ENCODE measurements at regions not wholly inside any gene's neighbourhood (a gene's known extent, or its start where the extent isn't known, plus 50 kb on each side); places are given as distances from the start of the nearest gene placed in this dataset.
"Not testable (repeated sequence)": the region's sequence is repeated elsewhere in the genome, so short reads cannot be mapped to it uniquely, and the experiment has no call there.

DNA sequence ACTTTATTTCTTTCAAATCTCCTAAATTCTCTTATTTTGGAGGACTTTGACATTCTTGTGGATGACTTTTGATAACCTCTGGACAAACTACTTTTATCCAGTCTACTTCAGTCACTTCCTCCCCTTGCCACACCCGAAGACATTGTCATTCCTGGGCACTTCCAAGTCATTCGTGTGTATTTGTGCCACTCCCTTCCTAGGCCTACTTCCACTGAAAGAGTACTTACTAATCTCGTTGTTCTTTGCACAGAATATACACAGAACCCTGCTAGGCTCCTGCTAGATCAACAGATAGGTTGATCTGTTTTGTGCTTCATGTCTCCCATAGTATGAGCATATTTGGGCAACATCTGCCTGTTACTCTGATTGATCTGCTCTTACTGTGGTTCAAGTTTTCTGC is 355.4 kb downstream of the HGF start:
- Histone ChIP-seq H3K27ac (ENCODE audit: low read depth) (no peak overlapping the region), H3K4me3 (ENCODE audit: low read depth, low read length) (no peak overlapping the region), H3K36me3 (ENCODE audit: insufficient read depth) (no peaks in the 10 kb centered on the region), H3K4me1 (ENCODE audit: insufficient read depth) (no peaks in the 10 kb centered on the region)
- 76% methylated on average over 3 of the region's 3 CpGs for WGBS
- no peak for DNase-seq (ENCODE audit: extremely low spot score)

- 76% methylated on average over 6 of the region's 6 CpGs for WGBS
- no peak for DNase-seq (ENCODE audit: extremely low spot score)
Measured at GRCh38 chr7:81410471-81411117, 359.3 kb downstream of the HGF start.

DNA sequence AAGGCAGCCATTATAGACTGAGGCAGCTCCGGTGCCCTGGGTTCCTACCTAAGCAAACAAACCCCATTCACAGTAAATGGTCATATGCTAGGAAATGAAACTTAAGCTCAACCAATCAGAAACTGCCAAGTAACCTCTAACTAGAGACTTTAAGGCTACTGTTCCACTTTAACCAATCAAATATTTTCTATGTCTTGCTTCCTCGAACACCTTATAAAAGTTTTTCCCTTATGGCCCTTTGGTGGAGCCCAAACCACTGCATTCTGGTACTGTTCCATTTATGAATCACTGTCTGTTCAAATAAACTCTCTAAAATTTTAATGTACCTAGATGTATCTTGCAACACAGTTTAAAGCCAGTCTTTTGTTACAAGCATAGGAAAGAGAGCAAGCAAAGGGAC is 361.1 kb downstream of the HGF start:
- H3K36me3 ChIP-seq (ENCODE audit: insufficient read depth): no peaks in the 10 kb centered on the region
- H3K4me3 ChIP-seq (ENCODE audit: low read depth, low read length): no peak overlapping the region
- no peak for DNase-seq (ENCODE audit: extremely low spot score)
- WGBS: 92% methylated on average over 2 of the region's 2 CpGs
- no peaks in the 10 kb centered on the region for H3K4me1 ChIP-seq (ENCODE audit: insufficient read depth)
- H3K27ac ChIP-seq (ENCODE audit: low read depth): no peak overlapping the region

More at GRCh38 chr7:81410471-81411117, 359.3 kb downstream of the HGF start:
- Histone ChIP-seq H3K36me3 (ENCODE audit: insufficient read depth) (no peaks in the 10 kb centered on the region), H3K4me1 (ENCODE audit: insufficient read depth) (no peaks in the 10 kb centered on the region), H3K4me3 (ENCODE audit: low read depth, low read length) (no peak overlapping the region), H3K27ac (ENCODE audit: low read depth) (no peak overlapping the region)

DNA sequence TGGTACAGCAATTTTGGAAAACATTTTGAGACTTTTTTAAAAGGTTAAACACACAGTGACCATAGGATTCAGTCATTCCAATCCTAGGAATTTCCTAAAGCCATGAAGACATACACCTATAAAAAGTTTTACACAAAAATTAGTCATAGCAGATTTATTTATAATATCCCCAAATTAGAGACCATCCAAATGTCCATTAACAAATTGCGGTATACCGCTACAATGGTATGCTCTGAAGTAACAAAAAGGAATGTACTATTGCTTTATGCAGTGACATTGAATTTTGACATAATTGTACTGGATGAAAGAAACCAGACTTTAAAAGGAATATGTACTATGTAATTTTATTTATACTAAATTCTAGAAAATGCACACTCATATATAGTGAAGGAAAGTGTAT is 362.8 kb downstream of the HGF start:
- H3K27ac ChIP-seq (ENCODE audit: low read depth): no peak overlapping the region
- no peaks in the 10 kb centered on the region for H3K36me3 ChIP-seq (ENCODE audit: insufficient read depth)
- DNase-seq (ENCODE audit: extremely low spot score): no peak
- H3K4me1 ChIP-seq (ENCODE audit: insufficient read depth): no peaks in the 10 kb centered on the region
- 96% methylated on average over 2 of the region's 2 CpGs for WGBS
- H3K4me3 ChIP-seq (ENCODE audit: low read depth, low read length): no peak overlapping the region

- WGBS: 77% methylated on average over 2 of the region's 2 CpGs
- H3K4me3 ChIP-seq (ENCODE audit: low read depth, low read length): no peak overlapping the region
- no peak for DNase-seq (ENCODE audit: extremely low spot score)
- H3K36me3 ChIP-seq (ENCODE audit: insufficient read depth): no peaks in the 10 kb centered on the region
- no peak overlapping the region for H3K27ac ChIP-seq (ENCODE audit: low read depth)
- no peaks in the 10 kb centered on the region for H3K4me1 ChIP-seq (ENCODE audit: insufficient read depth)
Measured at GRCh38 chr7:81404669-81405068, 365.2 kb downstream of the HGF start.

DNA sequence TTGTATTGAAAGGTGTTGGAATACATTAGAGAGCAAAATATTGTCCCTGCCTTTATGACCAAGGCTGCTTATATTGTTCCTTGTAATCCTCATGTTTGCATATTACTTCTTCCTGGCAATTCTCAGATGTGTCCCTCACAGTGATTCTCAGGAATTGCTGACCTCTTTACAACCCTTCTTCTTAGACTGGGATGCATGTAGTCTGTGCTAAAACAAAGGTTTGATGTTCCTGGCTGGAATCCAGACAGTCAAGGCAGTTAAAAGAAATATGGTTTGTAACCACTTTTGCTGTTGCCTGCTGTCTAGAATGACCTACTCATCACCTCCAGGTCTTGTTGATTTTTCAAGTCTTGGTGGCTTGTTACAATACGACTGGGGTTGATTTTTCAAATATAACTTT is 367.6 kb downstream of the HGF start:
- DNase-seq (ENCODE audit: extremely low spot score): no peak
- 55% methylated on average over 1 of the region's 1 CpG for WGBS
- no peaks in the 10 kb centered on the region for H3K36me3 ChIP-seq (ENCODE audit: insufficient read depth)

GRCh38 chr7:81399471-81399870 is 370.4 kb downstream of the HGF start:
- H3K27ac ChIP-seq (ENCODE audit: low read depth): no peak overlapping the region
- H3K4me1 ChIP-seq (ENCODE audit: insufficient read depth): no peaks in the 10 kb centered on the region
- no peaks in the 10 kb centered on the region for H3K36me3 ChIP-seq (ENCODE audit: insufficient read depth)
- no peak overlapping the region for H3K4me3 ChIP-seq (ENCODE audit: low read depth, low read length)
- 28% methylated on average over 3 of the region's 3 CpGs for WGBS
- no peak for DNase-seq (ENCODE audit: extremely low spot score)

More for the DNA sequence above, 367.6 kb downstream of the HGF start:
- no peak overlapping the region for H3K4me3 ChIP-seq (ENCODE audit: low read depth, low read length)
- H3K27ac ChIP-seq (ENCODE audit: low read depth): no peak overlapping the region
- H3K4me1 ChIP-seq (ENCODE audit: insufficient read depth): no peaks in the 10 kb centered on the region

DNA sequence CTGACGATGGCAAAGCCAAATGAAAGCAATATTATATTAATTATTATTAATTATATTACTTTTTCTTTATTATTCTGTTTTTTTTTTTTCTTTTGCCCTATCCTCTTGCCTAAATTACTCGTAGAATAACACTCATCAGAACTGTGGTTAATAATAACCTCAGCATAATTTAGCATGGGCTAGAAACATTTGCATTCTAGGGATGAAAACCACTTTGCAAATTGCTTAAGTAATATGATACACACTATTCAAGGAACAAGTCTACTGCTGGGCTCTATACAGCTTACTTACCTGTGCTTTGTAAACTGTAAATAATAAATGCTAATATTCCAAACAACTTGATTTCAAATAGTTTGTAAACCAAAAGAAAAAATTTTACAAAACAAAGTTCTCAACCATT is 375.8 kb downstream of the HGF start:
- DNase-seq (ENCODE audit: extremely low spot score): no peak
- Histone ChIP-seq H3K4me3 (ENCODE audit: low read depth, low read length) (no peak overlapping the region), H3K4me1 (ENCODE audit: insufficient read depth) (no peaks in the 10 kb centered on the region), H3K36me3 (ENCODE audit: insufficient read depth) (no peaks in the 10 kb centered on the region), H3K27ac (ENCODE audit: low read depth) (no peak overlapping the region)
- WGBS: 95% methylated on average over 2 of the region's 2 CpGs

GRCh38 chr7:81393018-81393417 is 376.8 kb downstream of the HGF start:
- H3K4me3 ChIP-seq (ENCODE audit: low read depth, low read length): no peak overlapping the region
- no peak for DNase-seq (ENCODE audit: extremely low spot score)
- no peaks in the 10 kb centered on the region for H3K36me3 ChIP-seq (ENCODE audit: insufficient read depth)
- 97% methylated on average over 2 of the region's 2 CpGs for WGBS
- no peaks in the 10 kb centered on the region for H3K4me1 ChIP-seq (ENCODE audit: insufficient read depth)
- no peak overlapping the region for H3K27ac ChIP-seq (ENCODE audit: low read depth)

DNA sequence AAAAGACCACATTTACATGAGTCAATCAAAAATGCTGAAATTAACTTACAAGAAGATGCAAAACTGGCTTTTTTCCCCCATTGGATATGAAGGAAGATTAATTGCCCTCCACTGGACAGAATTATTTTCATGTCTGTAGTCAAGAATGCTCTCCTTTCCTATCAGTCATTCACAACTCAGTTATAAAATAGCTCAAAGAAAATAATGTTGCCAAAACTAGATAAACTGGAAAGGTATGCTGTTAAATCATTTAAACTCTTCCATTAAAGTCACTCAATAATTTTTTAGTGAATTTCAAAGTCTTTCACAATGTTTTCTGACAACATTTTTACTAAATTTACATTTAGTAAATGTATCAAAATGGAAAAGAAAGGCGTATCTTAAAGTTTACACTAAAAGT is 384.5 kb downstream of the HGF start:
- Histone ChIP-seq H3K4me3 (ENCODE audit: low read depth, low read length) (no peak overlapping the region), H3K27ac (ENCODE audit: low read depth) (no peak overlapping the region), H3K4me1 (ENCODE audit: insufficient read depth) (no peaks in the 10 kb centered on the region), H3K36me3 (ENCODE audit: insufficient read depth) (no peaks in the 10 kb centered on the region)
- 92% methylated on average over 1 of the region's 1 CpG for WGBS
- DNase-seq (ENCODE audit: extremely low spot score): no peak

GRCh38 chr7:81383846-81384245 is 386.0 kb downstream of the HGF start:
- DNase-seq (ENCODE audit: extremely low spot score): no peak
- Histone ChIP-seq H3K36me3 (ENCODE audit: insufficient read depth) (no peaks in the 10 kb centered on the region), H3K4me1 (ENCODE audit: insufficient read depth) (no peaks in the 10 kb centered on the region), H3K27ac (ENCODE audit: low read depth) (no peak overlapping the region), H3K4me3 (ENCODE audit: low read depth, low read length) (no peak overlapping the region)
- 74% methylated on average over 2 of the region's 2 CpGs for WGBS

DNA sequence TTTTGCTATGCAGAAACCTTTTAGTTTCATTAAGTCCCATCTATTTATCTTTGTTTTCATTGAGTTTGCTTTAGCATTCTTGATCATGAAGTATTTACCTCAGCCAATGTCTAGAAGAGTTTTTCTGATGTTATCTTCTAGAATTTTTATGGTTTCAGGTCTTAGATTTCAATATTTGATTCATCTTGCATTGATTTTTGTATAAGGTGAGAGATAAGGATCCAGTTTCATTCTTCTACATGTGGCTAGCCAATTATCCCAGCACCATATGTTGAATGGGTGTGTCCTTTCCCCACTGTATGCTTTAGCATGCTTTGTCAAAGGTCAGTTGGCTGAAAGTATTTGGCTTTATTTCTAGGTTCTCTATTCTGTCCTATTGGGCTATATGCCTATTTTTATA is 395.2 kb downstream of the HGF start:
- not testable (repeated sequence) for H3K4me3 ChIP-seq (ENCODE audit: low read depth, low read length); H3K36me3 ChIP-seq (ENCODE audit: insufficient read depth); H3K4me1 ChIP-seq (ENCODE audit: insufficient read depth); DNase-seq (ENCODE audit: extremely low spot score); H3K27ac ChIP-seq (ENCODE audit: low read depth)

GRCh38 chr7:81370822-81371221 is 399.0 kb downstream of the HGF start:
- H3K4me3 ChIP-seq (ENCODE audit: low read depth, low read length): no peak overlapping the region
- 64% methylated on average over 1 of the region's 1 CpG for WGBS

DNA sequence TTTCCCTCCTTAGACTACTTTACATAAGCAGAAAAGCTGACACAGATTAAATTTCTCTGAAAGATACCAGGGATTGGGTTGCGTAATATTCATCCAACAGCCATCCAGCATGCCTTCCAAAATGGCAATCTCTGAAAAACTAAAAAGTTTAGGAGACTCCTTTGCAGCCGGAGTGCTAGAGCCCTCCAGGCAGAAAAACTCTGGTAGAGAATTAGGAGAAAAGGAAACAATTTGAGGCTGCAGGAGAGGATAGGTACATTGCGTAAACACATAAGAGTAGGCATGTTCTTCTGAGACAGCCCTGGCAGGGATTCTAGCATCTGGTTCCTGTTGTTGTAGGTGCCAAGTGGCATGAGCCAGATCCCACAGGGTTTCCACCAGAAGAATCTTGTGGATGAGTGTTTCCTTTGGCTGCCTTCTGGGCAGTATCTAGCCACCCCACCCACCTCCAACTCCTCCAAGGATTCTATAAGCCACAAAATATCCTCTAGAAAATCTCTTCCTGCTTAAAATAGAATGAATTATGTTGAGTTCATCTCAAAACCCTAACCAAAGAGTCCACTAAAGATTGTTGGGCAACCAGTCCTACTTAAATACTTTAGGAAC is 402.4 kb downstream of the HGF start:
- Histone ChIP-seq H3K36me3 (ENCODE audit: insufficient read depth) (no peaks in the 10 kb centered on the region), H3K27ac (ENCODE audit: low read depth) (no peak overlapping the region), H3K4me3 (ENCODE audit: low read depth, low read length) (no peak overlapping the region), H3K4me1 (ENCODE audit: insufficient read depth) (no peaks in the 10 kb centered on the region)
- 66% methylated on average over 3 of the region's 3 CpGs for WGBS
- DNase-seq (ENCODE audit: extremely low spot score): no peak

More at GRCh38 chr7:81370822-81371221, 399.0 kb downstream of the HGF start:
- no peaks in the 10 kb centered on the region for H3K36me3 ChIP-seq (ENCODE audit: insufficient read depth)
- DNase-seq (ENCODE audit: extremely low spot score): no peak
- no peak overlapping the region for H3K27ac ChIP-seq (ENCODE audit: low read depth)
- no peaks in the 10 kb centered on the region for H3K4me1 ChIP-seq (ENCODE audit: insufficient read depth)

DNA sequence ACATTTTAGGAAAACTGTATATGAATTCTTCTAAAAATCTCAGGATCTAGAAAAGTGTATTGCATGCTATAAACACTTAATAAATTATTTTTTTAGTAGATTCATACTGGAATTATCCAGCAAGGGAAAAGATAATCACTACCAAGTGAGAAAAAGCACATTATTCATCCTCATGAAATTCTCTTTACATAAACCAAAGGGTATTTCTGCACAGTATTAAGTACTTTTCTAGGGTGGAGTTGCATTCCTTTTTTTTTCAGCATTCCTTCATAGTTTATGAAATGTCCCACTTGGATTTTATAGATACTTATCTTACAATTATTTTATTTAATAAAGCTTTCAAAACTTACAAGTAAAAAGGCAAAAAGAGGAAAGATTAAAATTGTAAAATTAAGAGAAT is 403.3 kb downstream of the HGF start:
- no peaks in the 10 kb centered on the region for H3K36me3 ChIP-seq (ENCODE audit: insufficient read depth)
- H3K4me1 ChIP-seq (ENCODE audit: insufficient read depth): no peaks in the 10 kb centered on the region
- no peak overlapping the region for H3K27ac ChIP-seq (ENCODE audit: low read depth)
- no peak overlapping the region for H3K4me3 ChIP-seq (ENCODE audit: low read depth, low read length)
- no peak for DNase-seq (ENCODE audit: extremely low spot score)

All from urinary bladder (tissue), 3 donors.